ENCODE measurements at regions not wholly inside any gene's neighbourhood (a gene's known extent, or its start where the extent isn't known, plus 50 kb on each side); places are given as distances from the start of the nearest gene placed in this dataset.
"Not testable (repeated sequence)": the region's sequence is repeated elsewhere in the genome, so short reads cannot be mapped to it uniquely, and the experiment has no call there.

GRCh38 chr6:22748681-22749080 is 179.3 kb downstream of the HDGFL1 start:
- DNase-seq (ENCODE audit: low spot score), result no peak

GRCh38 chr6:22749696-22750095 is 180.3 kb downstream of the HDGFL1 start:
- DNase-seq (ENCODE audit: low spot score), result no peak

- no peak for DNase-seq (ENCODE audit: low spot score)
Measured at GRCh38 chr6:22751223-22751622, 181.9 kb downstream of the HDGFL1 start.

GRCh38 chr6:22752522-22752921 is 183.2 kb downstream of the HDGFL1 start:
- DNase-seq (ENCODE audit: low spot score), result no peak

GRCh38 chr6:22754061-22754460 is 184.7 kb downstream of the HDGFL1 start:
- no peak for DNase-seq (ENCODE audit: low spot score)

- DNase-seq (ENCODE audit: low spot score), result no peak
Measured at GRCh38 chr6:22755605-22756004, 186.2 kb downstream of the HDGFL1 start.

GRCh38 chr6:22756365-22756764 is 187.0 kb downstream of the HDGFL1 start:
- DNase-seq (ENCODE audit: low spot score), result no peak

- no peak for DNase-seq (ENCODE audit: low spot score)
Measured at GRCh38 chr6:22764496-22764895, 195.1 kb downstream of the HDGFL1 start.

GRCh38 chr6:22765015-22765414 is 195.6 kb downstream of the HDGFL1 start:
- DNase-seq (ENCODE audit: low spot score), result no peak

GRCh38 chr6:22766979-22767378 is 197.6 kb downstream of the HDGFL1 start:
- DNase-seq (ENCODE audit: low spot score), result no peak

- no peak for DNase-seq (ENCODE audit: low spot score)
Measured at GRCh38 chr6:22770054-22770453, 200.7 kb downstream of the HDGFL1 start.

GRCh38 chr6:22774129-22774528 is 204.8 kb downstream of the HDGFL1 start:
- no peak for DNase-seq (ENCODE audit: low spot score)

- not testable (repeated sequence) for DNase-seq (ENCODE audit: low spot score)
Measured at GRCh38 chr6:22778438-22778837, 209.1 kb downstream of the HDGFL1 start.

GRCh38 chr6:22779062-22779461 is 209.7 kb downstream of the HDGFL1 start:
- no peak for DNase-seq (ENCODE audit: low spot score)

- no peak for DNase-seq (ENCODE audit: low spot score)
Measured at GRCh38 chr6:22783931-22784330, 214.6 kb downstream of the HDGFL1 start.

GRCh38 chr6:22784601-22785410 is 215.4 kb downstream of the HDGFL1 start:
- DNase-seq (ENCODE audit: low spot score), result no peak

GRCh38 chr6:22788038-22788437 is 218.7 kb downstream of the HDGFL1 start:
- no peak for DNase-seq (ENCODE audit: low spot score)

GRCh38 chr6:22789315-22789714 is 219.9 kb downstream of the HDGFL1 start:
- no peak for DNase-seq (ENCODE audit: low spot score)

GRCh38 chr6:22794844-22795243 is 225.5 kb downstream of the HDGFL1 start:
- no peak for DNase-seq (ENCODE audit: low spot score)

GRCh38 chr6:22800451-22800850 is 231.1 kb downstream of the HDGFL1 start:
- DNase-seq (ENCODE audit: low spot score), result no peak

GRCh38 chr6:22801831-22802230 is 232.5 kb downstream of the HDGFL1 start:
- no peak for DNase-seq (ENCODE audit: low spot score)

GRCh38 chr6:22804620-22805261 is 235.4 kb downstream of the HDGFL1 start:
- DNase-seq (ENCODE audit: low spot score), result no peak

GRCh38 chr6:22807261-22807660 is 237.9 kb downstream of the HDGFL1 start:
- no peak for DNase-seq (ENCODE audit: low spot score)

- no peak for DNase-seq (ENCODE audit: low spot score)
Measured at GRCh38 chr6:22807818-22808217, 238.5 kb downstream of the HDGFL1 start.

Measured in LoVo (cell line).